ENCODE measurements at regions not wholly inside any gene's neighbourhood (a gene's known extent, or its start where the extent isn't known, plus 50 kb on each side); places are given as distances from the start of the nearest gene placed in this dataset.

DNA sequence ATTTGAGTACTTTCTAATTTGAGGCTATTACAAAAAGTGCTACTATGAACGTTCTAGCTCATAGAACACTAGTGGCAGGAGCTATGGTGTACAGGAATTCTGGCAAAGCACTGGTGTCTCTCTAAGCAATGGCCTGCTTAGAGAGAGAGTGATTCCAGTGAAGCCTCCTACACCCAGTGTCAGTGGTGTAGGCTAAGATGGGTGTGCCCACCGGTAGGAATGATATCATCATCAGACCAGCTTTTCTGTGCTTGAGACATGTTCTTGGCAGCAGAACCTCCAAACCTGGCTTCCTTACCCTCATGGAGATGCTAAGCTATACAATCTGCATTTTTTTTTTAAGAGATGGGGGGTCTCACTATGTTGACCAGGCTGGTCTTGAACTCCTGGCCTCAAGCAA, 370.3 kb downstream of the SOX9 start:
- no peak for TF ChIP-seq GATA3 (IDR thresholded peaks at IDR 0.05; ENCODE audit: low read depth, low read length)
- TF ChIP-seq GATA2 (IDR thresholded peaks at IDR 0.05; ENCODE audit: low read depth, low read length) = no peak

DNA sequence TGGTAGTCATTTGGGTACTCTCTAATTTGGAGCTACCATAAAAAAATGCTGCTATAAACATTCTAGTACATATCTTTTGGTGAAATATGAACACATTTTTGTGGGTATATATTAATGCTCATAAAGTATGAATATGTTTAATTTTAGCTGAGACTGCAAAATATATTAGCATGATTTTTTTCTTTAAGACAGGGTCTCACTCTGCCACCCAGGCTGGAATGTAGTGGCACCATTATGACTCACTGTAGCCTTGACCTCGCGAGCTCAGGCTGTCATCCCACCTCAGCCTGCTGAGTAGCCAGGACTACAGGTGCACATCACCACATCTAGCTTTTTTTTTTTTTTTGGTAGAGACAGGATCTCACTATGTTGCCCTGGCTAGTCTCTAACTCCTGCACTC, 371.7 kb downstream of the SOX9 start:
- TF ChIP-seq GATA3 (IDR thresholded peaks at IDR 0.05; ENCODE audit: low read depth, low read length) = no peak
- TF ChIP-seq GATA2 (IDR thresholded peaks at IDR 0.05; ENCODE audit: low read depth, low read length) = no peak

DNA sequence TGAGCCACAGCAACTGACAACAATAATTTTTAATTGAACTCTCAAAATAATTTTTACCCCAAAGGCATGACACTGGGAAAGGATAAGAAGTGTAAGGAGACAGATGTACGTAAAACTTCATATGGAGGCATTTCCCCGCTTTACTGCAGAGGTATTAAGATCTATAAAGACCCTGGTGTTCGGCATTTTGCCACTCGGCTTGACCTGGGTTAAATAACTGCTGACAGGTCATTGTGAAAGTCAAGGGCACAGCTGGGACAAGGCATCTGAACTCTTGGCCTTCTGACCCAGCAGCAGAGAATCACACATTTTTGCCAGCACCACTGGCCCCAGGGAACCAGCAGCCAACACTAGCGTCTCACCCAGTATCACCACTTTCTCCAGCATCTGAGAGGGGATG, 372.1 kb downstream of the SOX9 start:
- no peak for TF ChIP-seq GATA3 (IDR thresholded peaks at IDR 0.05; ENCODE audit: low read depth, low read length)
- TF ChIP-seq GATA2 (IDR thresholded peaks at IDR 0.05; ENCODE audit: low read depth, low read length) = no peak

DNA sequence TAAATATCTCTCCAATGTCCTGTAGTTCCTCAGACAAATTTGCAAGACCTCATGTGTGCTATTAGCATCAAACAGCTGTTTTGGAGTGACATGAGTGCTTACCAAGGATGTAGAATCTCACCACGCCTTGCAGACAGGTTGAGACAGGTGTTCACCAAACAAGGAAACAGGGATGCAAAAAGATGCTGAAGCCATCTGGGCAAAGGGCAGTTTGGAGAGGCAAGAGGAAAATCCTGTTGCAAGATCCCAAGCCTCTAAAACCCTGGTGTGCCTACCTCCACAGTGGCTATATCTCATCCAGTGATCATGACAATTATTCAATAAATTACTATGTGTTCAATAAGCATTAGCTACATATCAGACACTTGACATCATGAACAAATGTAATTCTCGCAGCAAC, 373.7 kb downstream of the SOX9 start:
- no peak for TF ChIP-seq GATA2 (IDR thresholded peaks at IDR 0.05; ENCODE audit: low read depth, low read length)
- TF ChIP-seq GATA3 (IDR thresholded peaks at IDR 0.05; ENCODE audit: low read depth, low read length) = no peak

DNA sequence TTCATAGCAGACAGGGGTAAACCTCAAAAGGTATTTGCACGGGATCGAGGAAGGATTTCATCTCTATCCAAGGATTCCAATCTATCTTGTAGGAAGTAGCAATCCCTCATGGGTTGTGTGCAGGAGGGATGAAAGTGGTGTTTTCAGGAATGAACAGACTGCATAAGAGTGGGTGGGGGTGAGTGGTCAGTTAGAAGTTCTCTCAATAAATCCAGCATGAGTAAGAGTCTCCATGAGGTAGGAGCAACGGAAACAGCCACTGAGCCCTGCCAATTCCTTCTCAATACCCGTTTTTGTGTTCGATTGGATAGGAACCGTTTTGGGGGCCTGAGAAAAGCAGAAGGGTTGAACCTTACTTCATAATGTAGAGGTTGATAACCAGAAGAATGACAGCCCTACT, 375.6 kb downstream of the SOX9 start:
- TF ChIP-seq GATA3 (IDR thresholded peaks at IDR 0.05; ENCODE audit: low read depth, low read length) (no peak), GATA2 (IDR thresholded peaks at IDR 0.05; ENCODE audit: low read depth, low read length) (no peak)

DNA sequence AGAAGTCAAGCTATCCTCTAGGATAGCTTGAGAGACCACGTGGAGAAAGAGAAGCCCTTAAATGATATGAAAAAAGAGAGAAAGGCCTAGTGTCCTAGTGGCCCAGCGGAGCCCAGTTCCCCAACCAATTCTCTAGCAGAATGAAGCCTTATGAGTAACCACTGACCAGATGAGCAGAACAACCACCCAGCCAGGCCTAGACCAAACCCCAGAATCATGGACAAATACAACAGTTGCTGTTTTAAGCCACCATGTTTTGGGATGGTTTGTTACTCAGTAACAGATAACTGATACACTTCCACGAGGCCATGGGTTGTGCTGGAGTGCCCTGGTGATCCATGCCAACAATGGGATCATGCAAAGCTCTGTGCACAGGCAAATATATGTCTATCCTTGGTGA, 377.1 kb downstream of the SOX9 start:
- TF ChIP-seq GATA2 (IDR thresholded peaks at IDR 0.05; ENCODE audit: low read depth, low read length) = no peak

DNA sequence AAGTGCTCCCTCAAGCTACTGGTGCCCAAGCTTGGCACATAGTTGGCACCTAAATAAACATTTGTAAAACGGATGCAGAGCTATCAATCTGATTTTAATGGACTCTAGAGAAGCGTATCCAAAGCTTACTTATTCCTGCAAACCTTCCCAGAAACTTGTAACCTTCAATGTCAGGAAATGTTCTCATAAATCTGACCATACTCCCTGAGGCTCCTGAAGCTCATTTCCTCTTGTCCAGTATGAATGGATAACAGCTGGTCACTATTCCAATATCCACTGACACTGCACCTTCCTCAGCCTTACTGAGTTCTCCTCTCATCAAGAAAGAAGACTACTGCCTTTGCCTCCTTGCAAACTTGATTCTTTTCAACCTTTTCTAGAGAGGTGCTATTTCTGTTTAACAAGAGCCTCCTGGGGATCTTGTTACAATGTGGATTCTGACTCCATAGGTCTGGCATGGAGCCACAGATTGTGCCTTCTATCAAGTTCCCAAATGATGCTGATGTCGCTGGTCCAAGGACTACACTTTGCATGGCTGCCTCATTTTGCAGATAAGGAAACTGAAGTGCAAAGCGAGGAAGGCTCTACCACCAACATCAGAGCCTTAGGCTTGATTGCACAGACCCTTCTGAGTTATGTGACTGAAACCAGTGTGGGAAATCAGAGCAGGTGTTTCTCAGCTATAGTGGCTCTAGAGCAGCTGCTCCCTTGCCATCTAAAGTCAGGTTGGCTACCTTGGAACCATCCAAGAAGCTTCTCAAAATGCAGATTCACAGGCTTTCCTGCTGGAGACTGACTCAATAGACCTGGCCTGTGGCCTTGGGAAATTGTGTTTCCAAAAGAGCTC, 377.8 kb downstream of the SOX9 start:
- TF ChIP-seq GATA2 (IDR thresholded peaks at IDR 0.05; ENCODE audit: low read depth, low read length) (no peak), GATA3 (IDR thresholded peaks at IDR 0.05; ENCODE audit: low read depth, low read length) (no peak)

DNA sequence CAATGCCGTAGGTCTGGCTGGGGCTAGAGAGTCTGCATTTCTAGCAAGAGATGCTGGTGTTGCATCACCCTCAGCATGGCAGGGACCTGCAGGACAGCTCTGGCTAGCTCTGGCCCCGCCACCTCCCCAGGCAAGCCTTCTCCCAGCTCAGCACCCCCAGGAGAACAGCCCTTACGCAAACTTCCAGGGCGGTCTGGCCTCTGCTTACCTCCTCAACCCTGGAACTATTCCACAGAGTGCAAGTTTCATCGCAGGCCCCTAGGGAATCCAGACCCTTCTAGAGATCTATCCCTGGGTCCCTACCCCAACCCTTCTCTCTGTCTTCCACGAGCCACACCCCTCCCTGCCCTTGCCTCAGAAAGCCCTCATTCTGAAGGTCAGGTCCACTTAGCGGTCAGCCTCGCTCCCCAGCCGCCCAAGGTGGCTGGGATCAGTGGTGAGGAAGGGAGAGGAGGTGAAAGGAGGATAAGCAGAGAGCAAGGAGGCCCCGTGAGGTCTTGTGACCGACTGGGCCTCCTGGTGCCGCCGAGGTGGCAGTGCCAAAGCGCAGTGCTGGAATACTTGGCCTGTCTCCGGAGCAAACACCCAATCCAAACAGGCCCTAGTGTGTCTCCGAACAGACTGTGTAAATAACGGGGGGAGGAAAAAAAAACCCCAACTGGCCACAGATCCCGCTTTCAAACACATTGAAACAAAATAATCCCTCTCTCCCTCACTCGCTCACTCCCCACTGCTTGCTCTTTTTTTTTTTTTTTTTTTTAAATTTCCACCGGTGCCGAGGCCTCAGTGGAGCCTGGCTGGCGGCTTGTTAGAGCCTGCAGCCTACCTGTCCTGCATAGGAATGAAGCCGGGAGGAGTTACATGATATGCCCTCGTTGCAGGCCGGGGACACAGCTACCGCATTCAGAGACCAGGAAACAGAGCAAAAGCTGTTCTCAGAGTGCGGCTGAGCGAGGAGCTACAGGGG, 380.9 kb downstream of the SOX9 start:
- TF ChIP-seq GATA2 (IDR thresholded peaks at IDR 0.05; ENCODE audit: low read depth, low read length) = no peak
- no peak for TF ChIP-seq GATA3 (IDR thresholded peaks at IDR 0.05; ENCODE audit: low read depth, low read length)

DNA sequence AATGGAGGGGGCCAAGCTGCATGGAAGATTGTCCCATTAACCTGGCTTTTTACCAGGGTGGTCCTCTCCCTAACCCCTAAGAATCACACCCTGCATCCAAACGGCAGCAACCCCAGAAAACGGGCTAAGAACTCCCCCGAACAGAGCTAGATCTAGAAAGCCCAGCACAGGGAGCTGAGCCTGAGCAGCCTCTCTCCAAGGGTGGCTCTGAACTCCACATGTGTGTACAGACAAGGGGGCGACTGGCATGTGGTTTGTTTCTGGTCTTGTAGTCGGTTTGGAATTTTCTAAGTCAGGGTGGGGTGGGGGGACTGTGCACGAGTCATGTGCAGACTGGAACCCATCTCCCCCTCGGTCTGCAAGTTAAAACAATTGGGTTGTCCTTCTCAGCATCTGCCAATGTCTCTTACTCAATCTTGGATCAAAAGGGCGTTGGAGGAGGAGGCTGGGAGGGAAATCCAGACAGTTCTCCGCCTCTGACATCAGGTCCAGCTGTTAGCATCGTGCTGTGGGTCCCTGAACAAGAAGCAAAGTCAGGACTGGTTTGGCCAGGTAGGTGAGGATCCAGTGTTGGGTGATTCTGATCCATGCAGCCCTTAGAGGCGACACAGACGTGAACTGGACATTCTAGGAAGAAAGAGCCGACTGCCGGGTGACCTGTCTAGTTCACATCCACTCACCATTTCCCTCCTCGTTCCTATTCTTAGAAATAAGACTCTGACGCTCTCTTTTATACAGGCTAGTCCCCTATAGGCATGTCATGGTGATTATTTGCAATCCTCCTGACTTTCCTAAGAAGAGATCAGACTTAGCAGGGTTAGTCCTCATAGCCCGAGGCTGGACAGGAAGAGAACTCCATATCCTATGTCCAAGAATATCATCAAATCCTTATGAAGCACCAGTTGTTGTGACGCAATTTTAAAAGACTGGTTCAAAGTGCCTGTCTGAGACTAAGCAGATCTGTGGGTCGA, 381.8 kb downstream of the SOX9 start:
- TF ChIP-seq GATA3 (IDR thresholded peaks at IDR 0.05; ENCODE audit: low read depth, low read length) (no peak), GATA2 (IDR thresholded peaks at IDR 0.05; ENCODE audit: low read depth, low read length) (no peak)

DNA sequence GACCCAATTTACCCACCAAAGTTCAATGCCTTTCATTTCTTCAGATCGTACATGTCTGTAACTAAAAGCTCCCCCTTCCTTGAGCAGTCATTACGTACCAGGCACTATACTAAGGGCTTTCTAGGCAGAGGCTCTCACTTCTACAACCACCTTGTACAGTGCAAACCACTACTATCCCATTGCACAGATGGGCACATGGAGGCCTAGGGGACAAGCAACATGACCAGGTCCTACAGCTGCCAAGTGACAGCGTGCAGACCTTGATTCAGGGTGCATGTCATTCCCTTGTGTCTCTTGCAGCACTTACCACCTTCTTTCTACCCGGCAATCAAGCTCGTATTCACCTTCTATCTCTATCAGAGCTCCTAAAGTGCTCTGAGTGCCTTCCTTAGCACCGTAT, 382.7 kb downstream of the SOX9 start:
- TF ChIP-seq GATA3 (IDR thresholded peaks at IDR 0.05; ENCODE audit: low read depth, low read length) (no peak), GATA2 (IDR thresholded peaks at IDR 0.05; ENCODE audit: low read depth, low read length) (no peak)

DNA sequence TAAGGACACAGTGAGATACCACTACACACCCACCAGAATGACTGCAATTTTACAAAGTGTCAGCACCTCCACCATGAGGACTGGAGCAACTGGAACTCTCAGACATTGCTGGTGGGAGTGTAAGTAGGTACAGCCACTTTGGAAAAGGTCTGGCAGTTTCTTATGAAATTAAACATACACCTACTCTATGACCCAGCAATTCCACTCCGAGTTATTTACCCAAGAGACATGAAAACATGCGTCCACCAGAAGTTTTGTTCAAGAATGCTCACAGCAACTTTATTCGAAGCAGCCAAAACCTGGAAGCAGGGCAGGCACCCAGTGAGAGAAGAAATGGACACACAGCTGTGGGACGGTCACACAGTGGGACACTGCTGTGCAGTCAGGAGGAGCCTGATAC, 384.0 kb downstream of the SOX9 start:
- no peak for TF ChIP-seq GATA3 (IDR thresholded peaks at IDR 0.05; ENCODE audit: low read depth, low read length)
- TF ChIP-seq GATA2 (IDR thresholded peaks at IDR 0.05; ENCODE audit: low read depth, low read length) = no peak

DNA sequence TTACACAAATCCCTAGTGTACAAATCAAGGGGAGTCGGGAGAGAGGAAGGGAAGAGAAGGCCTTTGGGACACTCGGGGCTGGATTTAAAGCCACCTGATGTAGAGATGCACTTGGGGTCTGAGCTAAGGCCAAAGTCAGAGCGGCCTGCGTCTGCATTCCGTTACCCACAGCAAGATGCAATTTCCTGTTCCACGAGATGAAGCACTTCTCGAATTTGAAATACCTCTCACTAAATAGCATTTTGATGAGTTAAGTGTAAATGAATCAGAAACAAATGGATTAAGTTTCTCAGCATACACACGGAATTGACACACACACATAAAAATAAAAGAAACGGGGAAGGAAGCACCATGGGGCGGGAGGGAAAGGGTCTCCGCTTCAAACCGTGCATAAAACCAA, 386.0 kb downstream of the SOX9 start:
- TF ChIP-seq GATA2 (IDR thresholded peaks at IDR 0.05; ENCODE audit: low read depth, low read length) (no peak), GATA3 (IDR thresholded peaks at IDR 0.05; ENCODE audit: low read depth, low read length) (no peak)

DNA sequence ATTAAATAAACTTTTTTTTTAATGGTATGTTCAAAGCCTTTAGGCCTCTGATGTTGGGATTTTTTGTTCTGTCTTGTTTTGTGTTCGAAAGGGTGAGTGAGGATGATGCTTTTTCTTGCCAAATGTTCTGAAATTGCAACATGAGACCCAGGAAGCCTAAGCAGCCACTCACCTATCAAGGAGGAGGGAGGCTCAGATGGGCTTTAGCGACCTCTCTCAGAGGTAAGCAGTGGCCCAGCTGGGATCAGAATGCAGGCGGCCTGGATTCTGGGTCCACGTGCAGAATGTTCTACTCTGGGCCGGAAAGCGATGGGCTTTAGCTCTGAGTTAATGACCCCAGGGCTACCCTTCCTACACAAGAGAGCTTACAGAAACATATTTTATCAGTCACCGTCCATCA, 386.6 kb downstream of the SOX9 start:
- TF ChIP-seq GATA3 (IDR thresholded peaks at IDR 0.05; ENCODE audit: low read depth, low read length) (no peak), GATA2 (IDR thresholded peaks at IDR 0.05; ENCODE audit: low read depth, low read length) (no peak)
